ENCODE measurements at regions not wholly inside any gene's neighbourhood (a gene's known extent, or its start where the extent isn't known, plus 50 kb on each side); places are given as distances from the start of the nearest gene placed in this dataset.

DNA sequence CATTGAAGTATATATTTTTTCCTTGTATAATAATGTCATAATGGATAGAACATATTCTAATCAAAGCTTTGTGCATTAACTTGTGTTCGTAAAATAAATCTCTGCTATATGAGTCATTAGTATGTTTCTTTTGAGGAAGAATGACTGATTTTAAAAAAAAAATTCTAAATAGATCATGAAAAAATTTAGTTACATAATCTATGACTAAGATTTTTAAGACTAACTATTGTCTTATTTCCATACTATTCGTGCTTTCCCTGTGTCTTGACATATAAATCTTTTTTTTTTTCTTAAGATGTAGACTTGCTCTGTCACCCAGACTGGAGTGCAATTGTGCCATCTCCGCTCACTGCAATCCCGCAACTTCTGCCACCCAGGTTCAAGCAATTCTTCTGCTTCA is 226.1 kb downstream of the DSEL start:
- Histone ChIP-seq H3K36me3 (no peaks in the 10 kb centered on the region), H3K4me1 (no peaks in the 10 kb centered on the region), H3K27ac (no peak overlapping the region), H3K4me3 (no peak overlapping the region), H3K27me3 (no peaks in the 10 kb centered on the region), H3K9me3 (no peaks in the 10 kb centered on the region)
- TF ChIP-seq, protein P1, sequence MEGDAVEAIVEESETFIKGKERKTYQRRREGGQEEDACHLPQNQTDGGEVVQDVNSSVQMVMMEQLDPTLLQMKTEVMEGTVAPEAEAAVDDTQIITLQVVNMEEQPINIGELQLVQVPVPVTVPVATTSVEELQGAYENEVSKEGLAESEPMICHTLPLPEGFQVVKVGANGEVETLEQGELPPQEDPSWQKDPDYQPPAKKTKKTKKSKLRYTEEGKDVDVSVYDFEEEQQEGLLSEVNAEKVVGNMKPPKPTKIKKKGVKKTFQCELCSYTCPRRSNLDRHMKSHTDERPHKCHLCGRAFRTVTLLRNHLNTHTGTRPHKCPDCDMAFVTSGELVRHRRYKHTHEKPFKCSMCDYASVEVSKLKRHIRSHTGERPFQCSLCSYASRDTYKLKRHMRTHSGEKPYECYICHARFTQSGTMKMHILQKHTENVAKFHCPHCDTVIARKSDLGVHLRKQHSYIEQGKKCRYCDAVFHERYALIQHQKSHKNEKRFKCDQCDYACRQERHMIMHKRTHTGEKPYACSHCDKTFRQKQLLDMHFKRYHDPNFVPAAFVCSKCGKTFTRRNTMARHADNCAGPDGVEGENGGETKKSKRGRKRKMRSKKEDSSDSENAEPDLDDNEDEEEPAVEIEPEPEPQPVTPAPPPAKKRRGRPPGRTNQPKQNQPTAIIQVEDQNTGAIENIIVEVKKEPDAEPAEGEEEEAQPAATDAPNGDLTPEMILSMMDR (IDR thresholded peaks at IDR 0.05), result no peak
- no peak for DNase-seq (ENCODE audit: low spot score)

DNA sequence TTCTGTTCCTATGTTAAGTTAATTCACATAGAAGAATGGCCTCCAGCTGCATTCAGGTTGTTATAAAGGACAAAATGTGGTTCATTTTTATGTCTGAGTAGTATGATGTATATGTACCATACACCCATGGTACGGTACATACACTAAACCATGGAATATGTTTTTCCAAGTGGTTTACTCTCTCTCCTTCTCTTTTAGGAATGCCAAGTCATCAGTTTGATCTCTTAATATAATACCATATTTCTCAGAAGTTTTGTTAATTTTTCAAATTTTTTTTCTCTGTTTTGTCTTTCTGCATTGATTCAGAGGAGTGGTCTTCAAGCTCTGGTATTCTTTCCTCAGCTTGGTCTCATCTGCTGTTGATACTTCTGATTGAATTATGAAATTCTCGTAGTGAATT is 230.9 kb downstream of the DSEL start:
- Histone ChIP-seq H3K27ac (no peak overlapping the region), H3K36me3 (no peaks in the 10 kb centered on the region), H3K4me3 (no peak overlapping the region), H3K4me1 (no peaks in the 10 kb centered on the region), H3K27me3 (no peaks in the 10 kb centered on the region), H3K9me3 (no peaks in the 10 kb centered on the region)
- TF ChIP-seq, protein P1 (IDR thresholded peaks at IDR 0.05), result no peak
- DNase-seq (ENCODE audit: low spot score), result no peak

DNA sequence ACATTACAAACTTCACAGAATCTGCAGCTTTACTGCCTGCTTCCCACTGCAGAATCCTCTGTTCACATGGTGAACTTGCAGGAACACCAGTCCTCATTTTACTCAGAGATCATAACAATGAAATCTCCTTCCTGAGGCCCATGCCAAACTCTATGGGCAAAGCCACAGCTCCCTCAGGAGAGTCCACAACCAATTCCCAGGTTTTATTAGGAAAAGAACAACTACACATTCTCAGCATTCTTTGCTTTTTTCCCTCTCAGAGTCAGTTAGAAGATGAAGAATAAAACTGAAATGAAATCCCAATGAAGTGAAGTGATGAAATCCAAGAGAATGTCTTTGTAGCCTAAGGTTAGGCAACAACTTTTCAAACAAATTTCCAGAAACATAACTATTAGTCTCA is 233.7 kb downstream of the DSEL start:
- Histone ChIP-seq H3K4me1 (no peaks in the 10 kb centered on the region), H3K27me3 (no peaks in the 10 kb centered on the region), H3K4me3 (no peak overlapping the region), H3K9me3 (no peaks in the 10 kb centered on the region), H3K36me3 (no peaks in the 10 kb centered on the region), H3K27ac (no peak overlapping the region)
- TF ChIP-seq, protein P1 (IDR thresholded peaks at IDR 0.05), result no peak
- no peak for DNase-seq (ENCODE audit: low spot score)

DNA sequence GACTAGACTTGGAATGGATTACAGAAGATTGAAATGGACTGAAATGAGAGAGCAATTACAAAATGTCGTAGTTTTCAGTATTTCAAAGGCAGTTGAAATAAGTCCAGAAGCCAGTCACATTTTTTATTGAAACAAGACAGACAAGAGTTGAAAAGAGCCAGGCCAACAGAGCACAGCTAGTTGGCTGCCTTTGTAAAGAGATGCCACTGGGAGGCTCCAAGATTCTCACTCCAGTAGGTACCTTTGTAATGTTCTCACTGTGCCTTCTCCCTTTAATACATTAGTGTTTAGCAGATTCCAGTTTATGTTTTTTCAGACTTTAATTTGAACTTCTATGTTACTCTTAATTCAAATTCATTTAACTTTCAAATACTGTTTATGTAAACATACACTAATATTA is 234.8 kb downstream of the DSEL start:
- no peaks in the 10 kb centered on the region for H3K4me1 ChIP-seq
- TF ChIP-seq, protein P1 (IDR thresholded peaks at IDR 0.05), result no peak
- H3K36me3 ChIP-seq, result no peaks in the 10 kb centered on the region
- H3K9me3 ChIP-seq, result no peaks in the 10 kb centered on the region
- H3K4me3 ChIP-seq, result no peak overlapping the region
- no peaks in the 10 kb centered on the region for H3K27me3 ChIP-seq
- no peak for DNase-seq (ENCODE audit: low spot score)
- H3K27ac ChIP-seq, result no peak overlapping the region

DNA sequence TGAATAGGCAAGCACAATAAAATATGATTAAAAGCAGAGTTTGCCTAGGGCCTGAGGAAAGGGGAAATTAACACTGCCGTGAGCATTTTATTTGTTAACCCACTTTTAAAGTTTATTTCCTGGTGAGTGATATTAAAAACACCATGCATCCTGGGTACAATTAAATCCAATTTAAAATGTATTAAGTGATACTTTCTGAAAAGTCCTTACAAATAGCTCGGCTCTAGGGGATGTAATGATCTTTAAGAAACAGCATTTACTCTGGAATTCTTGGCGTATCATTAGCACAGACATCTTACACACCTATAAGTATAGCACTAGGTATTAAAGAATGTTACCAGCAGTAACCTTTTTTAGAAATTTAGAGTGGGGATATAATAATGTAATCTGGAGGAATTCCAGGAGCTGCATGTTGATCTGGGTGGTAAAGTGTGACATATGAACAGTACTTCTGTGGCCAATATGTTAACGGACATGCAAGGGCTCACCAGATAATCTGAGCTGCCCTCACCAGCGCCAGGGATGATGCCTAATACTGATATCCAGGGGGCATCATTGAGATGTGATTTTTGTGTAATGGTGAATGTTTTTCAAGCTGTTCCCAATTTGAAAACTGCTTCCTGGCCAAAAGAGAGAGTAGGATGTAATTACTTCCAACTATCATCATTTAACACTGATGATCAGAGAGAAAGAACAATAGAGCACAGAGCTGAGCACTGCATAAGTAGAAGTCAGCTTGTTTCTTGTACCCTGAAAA is 235.9 kb downstream of the DSEL start:
- H3K4me3 ChIP-seq, result no peak overlapping the region
- no peak overlapping the region for H3K27ac ChIP-seq
- no peaks in the 10 kb centered on the region for H3K36me3 ChIP-seq
- no peak for DNase-seq (ENCODE audit: low spot score)
- H3K4me1 ChIP-seq, result no peaks in the 10 kb centered on the region
- no peaks in the 10 kb centered on the region for H3K9me3 ChIP-seq
- no peaks in the 10 kb centered on the region for H3K27me3 ChIP-seq
- TF ChIP-seq, protein P1 (IDR thresholded peaks at IDR 0.05), result no peak

DNA sequence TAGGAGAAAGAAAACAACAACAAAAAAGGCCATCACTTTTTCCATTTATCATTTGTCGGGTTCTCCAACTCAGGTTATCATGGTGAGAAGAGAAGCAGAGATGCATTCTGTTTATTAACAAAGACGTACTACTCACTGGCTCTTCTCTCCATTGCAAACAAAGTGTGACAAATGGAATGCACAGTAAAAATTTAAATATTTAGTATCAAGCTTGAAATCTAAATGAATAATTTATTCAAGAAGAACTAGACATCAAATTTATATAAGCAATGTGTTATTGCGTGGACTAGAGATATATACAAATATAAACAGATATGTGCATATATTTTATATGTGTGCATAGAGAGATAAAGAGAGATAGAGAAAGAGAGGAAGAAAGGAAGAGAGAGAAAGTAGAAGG is 236.5 kb downstream of the DSEL start:
- H3K27ac ChIP-seq, result no peak overlapping the region
- H3K36me3 ChIP-seq, result no peaks in the 10 kb centered on the region
- H3K4me3 ChIP-seq, result no peak overlapping the region
- no peaks in the 10 kb centered on the region for H3K4me1 ChIP-seq
- TF ChIP-seq, protein P1 (IDR thresholded peaks at IDR 0.05), result no peak
- no peaks in the 10 kb centered on the region for H3K9me3 ChIP-seq
- no peak for DNase-seq (ENCODE audit: low spot score)
- no peaks in the 10 kb centered on the region for H3K27me3 ChIP-seq

Measured in right atrium auricular region (tissue), 2 donors.